ENCODE measurements at regions not wholly inside any gene's neighbourhood (a gene's known extent, or its start where the extent isn't known, plus 50 kb on each side); places are given as distances from the start of the nearest gene placed in this dataset.

- H3K4me1 ChIP-seq = no peaks in the 10 kb centered on the region
- 35 to 65% methylated on average over 1 of the region's 1 CpG for WGBS, 2 donors
- TF ChIP-seq POLR2A (IDR thresholded peaks at IDR 0.05) (no peak), POLR2AphosphoS5 (IDR thresholded peaks at IDR 0.05) (no peak), CTCF (IDR thresholded peaks at IDR 0.05) (no peak), EP300 (IDR thresholded peaks at IDR 0.05) (no peak)
- H3K9me3 ChIP-seq = no peaks in the 10 kb centered on the region
- H3K36me3 ChIP-seq = no peaks in the 10 kb centered on the region
- no peak overlapping the region for H3K27ac ChIP-seq
- H3K4me3 ChIP-seq = no peak overlapping the region
- H3K27me3 ChIP-seq = no peaks in the 10 kb centered on the region
- intact Hi-C loops (cut with DNase I) = no loop called here
- DNase-seq = no peak
Observed at GRCh38 chr12:63064080-63064479, 86.9 kb downstream of the AVPR1A start.

- DNase-seq = no peak
Observed at GRCh38 chr12:63056649-63057048, 94.4 kb downstream of the AVPR1A start.

GRCh38 chr12:63052696-63053095, 98.3 kb downstream of the AVPR1A start:
- H3K4me3 ChIP-seq = no peak overlapping the region
- no peaks in the 10 kb centered on the region for H3K36me3 ChIP-seq
- intact Hi-C loops (cut with DNase I) = no loop called here
- no peak overlapping the region for H3K27ac ChIP-seq
- no peaks in the 10 kb centered on the region for H3K27me3 ChIP-seq
- DNase-seq = no peak
- TF ChIP-seq POLR2A (IDR thresholded peaks at IDR 0.05) = no peak
- TF ChIP-seq EP300 (IDR thresholded peaks at IDR 0.05) = no peak
- TF ChIP-seq POLR2AphosphoS5 (IDR thresholded peaks at IDR 0.05) = no peak
- no peaks in the 10 kb centered on the region for H3K9me3 ChIP-seq
- H3K4me1 ChIP-seq = no peaks in the 10 kb centered on the region

More at GRCh38 chr12:63056649-63057048, 94.4 kb downstream of the AVPR1A start:
- Histone ChIP-seq H3K4me3 (no peak overlapping the region), H3K27ac (no peak overlapping the region), H3K4me1 (no peaks in the 10 kb centered on the region), H3K36me3 (no peaks in the 10 kb centered on the region), H3K27me3 (no peaks in the 10 kb centered on the region), H3K9me3 (no peaks in the 10 kb centered on the region)
- intact Hi-C loops (cut with DNase I) = no loop called here
- no peak for TF ChIP-seq POLR2A (IDR thresholded peaks at IDR 0.05)
- no peak for TF ChIP-seq EP300 (IDR thresholded peaks at IDR 0.05)
- TF ChIP-seq CTCF (IDR thresholded peaks at IDR 0.05) = no peak
- no peak for TF ChIP-seq POLR2AphosphoS5 (IDR thresholded peaks at IDR 0.05)

GRCh38 chr12:63047146-63047545, 103.9 kb downstream of the AVPR1A start:
- intact Hi-C loops (cut with DNase I) = no loop called here
- Histone ChIP-seq H3K36me3 (no peaks in the 10 kb centered on the region), H3K27me3 (no peaks in the 10 kb centered on the region), H3K4me3 (no peak overlapping the region), H3K9me3 (no peaks in the 10 kb centered on the region), H3K4me1 (no peaks in the 10 kb centered on the region), H3K27ac (no peak overlapping the region)
- WGBS, 2 donors = 0 to 1% methylated on average over 1 of the region's 1 CpG
- DNase-seq = no peak
- TF ChIP-seq EP300 (IDR thresholded peaks at IDR 0.05) = no peak
- no peak for TF ChIP-seq CTCF (IDR thresholded peaks at IDR 0.05)
- no peak for TF ChIP-seq POLR2AphosphoS5 (IDR thresholded peaks at IDR 0.05)
- no peak for TF ChIP-seq POLR2A (IDR thresholded peaks at IDR 0.05)

DNA sequence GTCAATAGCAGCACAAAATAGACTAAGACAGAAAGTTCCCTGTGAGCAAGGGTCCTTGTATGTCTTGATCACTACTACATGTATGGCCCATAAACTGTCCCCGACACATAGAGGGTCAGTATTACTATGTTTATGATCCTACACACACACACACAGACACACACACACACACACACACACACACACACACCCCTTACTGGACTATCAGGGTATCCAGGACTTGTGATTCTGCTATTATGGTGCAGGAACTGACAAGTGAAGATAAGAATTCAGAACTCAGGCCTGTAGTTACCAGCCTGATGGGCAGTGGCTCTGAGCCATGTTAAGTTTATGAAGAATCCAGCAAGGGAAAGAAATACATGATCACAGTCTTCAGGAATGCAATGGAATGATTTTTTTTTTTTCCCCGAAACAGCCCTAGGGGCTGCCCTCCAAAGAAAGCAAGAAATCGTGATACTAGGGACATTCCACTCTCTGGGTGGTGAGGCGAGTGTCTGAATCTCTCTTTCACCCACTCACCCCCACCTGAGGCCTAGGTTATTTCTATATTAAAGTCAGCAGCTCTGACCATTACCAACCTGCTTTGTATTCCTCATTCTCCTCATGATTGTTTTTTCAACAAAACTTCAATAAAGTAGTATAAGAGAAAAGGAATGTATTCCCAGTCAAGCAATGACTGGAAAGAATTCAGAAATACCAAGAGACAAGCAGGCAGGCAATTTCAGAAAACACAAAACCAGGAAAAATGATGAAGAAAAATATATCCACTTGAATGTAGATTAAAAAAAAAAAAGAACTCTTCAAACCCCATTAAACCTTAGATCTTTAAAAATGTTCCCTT, 105.8 kb downstream of the AVPR1A start:
- Histone ChIP-seq H3K4me3 (no peak overlapping the region), H3K36me3 (no peaks in the 10 kb centered on the region), H3K27me3 (no peaks in the 10 kb centered on the region), H3K4me1 (no peaks in the 10 kb centered on the region), H3K9me3 (no peaks in the 10 kb centered on the region), H3K27ac (no peak overlapping the region)
- intact Hi-C loops (cut with DNase I) = no loop called here
- no peak for DNase-seq
- TF ChIP-seq CTCF (IDR thresholded peaks at IDR 0.05) (no peak), EP300 (IDR thresholded peaks at IDR 0.05) (no peak), POLR2A (IDR thresholded peaks at IDR 0.05) (no peak), POLR2AphosphoS5 (IDR thresholded peaks at IDR 0.05) (no peak)
- WGBS, 2 donors = 85 to 92% methylated on average over 4 of the region's 4 CpGs
